ENCODE measurements at regions not wholly inside any gene's neighbourhood (a gene's known extent, or its start where the extent isn't known, plus 50 kb on each side); places are given as distances from the start of the nearest gene placed in this dataset.
"Not testable (repeated sequence)": the region's sequence is repeated elsewhere in the genome, so short reads cannot be mapped to it uniquely, and the experiment has no call there.

- no peak for DNase-seq (ENCODE audit: low read depth, low spot score)
- in situ Hi-C loops (cut with HindIII; ENCODE audit: low pct_unique_long_range_greater_than_20kb, low sequenced_read_pairs) = no loop called here
Observed at GRCh38 chr3:145070795-145071194, 1090.2 kb downstream of the PLOD2 start.

GRCh38 chr3:145079436-145079835, 1081.5 kb downstream of the PLOD2 start:
- DNase-seq (ENCODE audit: low read depth, low spot score) = no peak
- in situ Hi-C loops (cut with HindIII; ENCODE audit: low pct_unique_long_range_greater_than_20kb, low sequenced_read_pairs) = no loop called here

GRCh38 chr3:145087038-145087437, 1073.9 kb downstream of the PLOD2 start:
- DNase-seq (ENCODE audit: low read depth, low spot score) = no peak
- in situ Hi-C loops (cut with HindIII; ENCODE audit: low pct_unique_long_range_greater_than_20kb, low sequenced_read_pairs) = no loop called here

GRCh38 chr3:145088917-145089316, 1072.1 kb downstream of the PLOD2 start:
- DNase-seq (ENCODE audit: low read depth, low spot score) = no peak
- in situ Hi-C loops (cut with HindIII; ENCODE audit: low pct_unique_long_range_greater_than_20kb, low sequenced_read_pairs) = no loop called here

- DNase-seq (ENCODE audit: low read depth, low spot score) = no peak
- in situ Hi-C loops (cut with HindIII; ENCODE audit: low pct_unique_long_range_greater_than_20kb, low sequenced_read_pairs) = no loop called here
Observed at GRCh38 chr3:145089337-145089736, 1071.6 kb downstream of the PLOD2 start.

GRCh38 chr3:145094355-145094941, 1066.5 kb downstream of the PLOD2 start:
- DNase-seq (ENCODE audit: low read depth, low spot score) = peak; percentile 67
- in situ Hi-C loops (cut with HindIII; ENCODE audit: low pct_unique_long_range_greater_than_20kb, low sequenced_read_pairs) = no loop called here

- DNase-seq (ENCODE audit: low read depth, low spot score); in situ Hi-C loops (cut with HindIII; ENCODE audit: low pct_unique_long_range_greater_than_20kb, low sequenced_read_pairs): not testable (repeated sequence)
Observed at GRCh38 chr3:145111141-145111540, 1049.8 kb downstream of the PLOD2 start.

- DNase-seq (ENCODE audit: low read depth, low spot score) = no peak
- in situ Hi-C loops (cut with HindIII; ENCODE audit: low pct_unique_long_range_greater_than_20kb, low sequenced_read_pairs) = no loop called here
Observed at GRCh38 chr3:145116769-145117168, 1044.2 kb downstream of the PLOD2 start.

GRCh38 chr3:145118303-145118702, 1042.7 kb downstream of the PLOD2 start:
- in situ Hi-C loops (cut with HindIII; ENCODE audit: low pct_unique_long_range_greater_than_20kb, low sequenced_read_pairs) = no loop called here
- no peak for DNase-seq (ENCODE audit: low read depth, low spot score)

- in situ Hi-C loops (cut with HindIII; ENCODE audit: low pct_unique_long_range_greater_than_20kb, low sequenced_read_pairs) = no loop called here
- no peak for DNase-seq (ENCODE audit: low read depth, low spot score)
Observed at GRCh38 chr3:145124900-145125678, 1035.9 kb downstream of the PLOD2 start.

GRCh38 chr3:145133281-145133680, 1027.7 kb downstream of the PLOD2 start:
- in situ Hi-C loops (cut with HindIII; ENCODE audit: low pct_unique_long_range_greater_than_20kb, low sequenced_read_pairs) = no loop called here
- no peak for DNase-seq (ENCODE audit: low read depth, low spot score)

- no peak for DNase-seq (ENCODE audit: low read depth, low spot score)
- in situ Hi-C loops (cut with HindIII; ENCODE audit: low pct_unique_long_range_greater_than_20kb, low sequenced_read_pairs) = no loop called here
Observed at GRCh38 chr3:145134738-145135137, 1026.2 kb downstream of the PLOD2 start.

GRCh38 chr3:145144361-145144760, 1016.6 kb downstream of the PLOD2 start:
- in situ Hi-C loops (cut with HindIII; ENCODE audit: low pct_unique_long_range_greater_than_20kb, low sequenced_read_pairs) = no loop called here
- no peak for DNase-seq (ENCODE audit: low read depth, low spot score)

- no peak for DNase-seq (ENCODE audit: low read depth, low spot score)
- in situ Hi-C loops (cut with HindIII; ENCODE audit: low pct_unique_long_range_greater_than_20kb, low sequenced_read_pairs) = no loop called here
Observed at GRCh38 chr3:145145461-145145860, 1015.5 kb downstream of the PLOD2 start.

- no peak for DNase-seq (ENCODE audit: low read depth, low spot score)
- in situ Hi-C loops (cut with HindIII; ENCODE audit: low pct_unique_long_range_greater_than_20kb, low sequenced_read_pairs) = no loop called here
Observed at GRCh38 chr3:145159640-145160039, 1001.3 kb downstream of the PLOD2 start.

GRCh38 chr3:145170121-145170520, 990.9 kb downstream of the PLOD2 start:
- DNase-seq (ENCODE audit: low read depth, low spot score) = no peak

GRCh38 chr3:145175626-145176025, 985.4 kb downstream of the PLOD2 start:
- DNase-seq (ENCODE audit: low read depth, low spot score) = no peak
- in situ Hi-C loops (cut with HindIII; ENCODE audit: low pct_unique_long_range_greater_than_20kb, low sequenced_read_pairs) = no loop called here

More at GRCh38 chr3:145170121-145170520, 990.9 kb downstream of the PLOD2 start:
- in situ Hi-C loops (cut with HindIII; ENCODE audit: low pct_unique_long_range_greater_than_20kb, low sequenced_read_pairs) = no loop called here

- DNase-seq (ENCODE audit: low read depth, low spot score) = no peak
- in situ Hi-C loops (cut with HindIII; ENCODE audit: low pct_unique_long_range_greater_than_20kb, low sequenced_read_pairs) = no loop called here
Observed at GRCh38 chr3:145176907-145177306, 984.1 kb downstream of the PLOD2 start.

- in situ Hi-C loops (cut with HindIII; ENCODE audit: low pct_unique_long_range_greater_than_20kb, low sequenced_read_pairs) = no loop called here
Observed at GRCh38 chr3:145177828-145178227, 983.2 kb downstream of the PLOD2 start.

More at GRCh38 chr3:145177828-145178227, 983.2 kb downstream of the PLOD2 start:
- DNase-seq (ENCODE audit: low read depth, low spot score) = no peak
